Tibial nerve (tissue), 3 donors: ENCODE measurements at regions not wholly inside any gene's neighbourhood (a gene's known extent, or its start where the extent isn't known, plus 50 kb on each side); places are given as distances from the start of the nearest gene placed in this dataset.

ENCODE experiments used
- CTCF ChIP-seq, 5 experiments: fragments of 200-600 bp in 3 of 5; fragments of 450-650 bp in 2 of 5; sonication (generic) in 3 of 5; IDR thresholded peaks; one replicate each; pipeline ENCODE4 v1.5.1; 2016 to 2019; ENCODE audit warnings: antibody characterized with exemption in 5 of 5, mild to moderate bottlenecking in 3 of 5, moderate library complexity in 2 of 5
- POLR2A ChIP-seq, 2 donors: fragments of 450-650 bp; IDR thresholded peaks; one replicate each; pipeline ENCODE4 v1.6.1; 2017; ENCODE audit warnings: antibody characterized with exemption in 2 of 2, mild to moderate bottlenecking in 2 of 2, moderate library complexity in 2 of 2

GRCh38 chr12:58148405-58148804, 207.0 kb downstream of the ATP23 start:
- TF ChIP-seq CTCF (IDR thresholded peaks at IDR 0.05) (no peak), POLR2A (IDR thresholded peaks at IDR 0.05) (no peak)
